ENCODE measurements at regions not wholly inside any gene's neighbourhood (a gene's known extent, or its start where the extent isn't known, plus 50 kb on each side); places are given as distances from the start of the nearest gene placed in this dataset.

GRCh38 chr4:119835613-119835910, 207.0 kb upstream of the PDE5A start:
- H3K4me3 ChIP-seq (ENCODE audit: low read length in 2 of 2) = no peak overlapping the region
- DNase-seq (ENCODE audit: low spot score) = no peak

GRCh38 chr4:119834906-119835612, 206.5 kb upstream of the PDE5A start:
- no peak overlapping the region for H4K8ac ChIP-seq (ENCODE audit: low read depth, low read length)
- no peak overlapping the region for H3K27ac ChIP-seq (replicated peaks; ENCODE audit: low read length)
- no peak overlapping the region for H3K9ac ChIP-seq (ENCODE audit: low read depth, low read length, poor library complexity)
- no peak overlapping the region for H2BK15ac ChIP-seq (ENCODE audit: low read length)
- H2BK5ac ChIP-seq (ENCODE audit: low read length) = no peak overlapping the region
- no peak overlapping the region for H2BK12ac ChIP-seq (ENCODE audit: low read length)
- no peak overlapping the region for H2BK120ac ChIP-seq (ENCODE audit: low read depth, low read length)
- no peaks in the 10 kb centered on the region for H3K9me3 ChIP-seq (replicated peaks in 1 of 2; ENCODE audit: control insufficient read depth in 2 of 2, insufficient read depth in 1 of 2, low read depth in 1 of 2, low read length in 2 of 2)
- WGBS, 2 donors (ENCODE audit: extremely low coverage in 2 of 2, insufficient read length in 2 of 2, insufficient replicate concordance in 1 of 2) = no CpG with 5 or more reads among the region's 3 CpGs
- H3K36me3 ChIP-seq (replicated peaks in 1 of 2; ENCODE audit: control insufficient read depth in 2 of 2, insufficient read depth in 2 of 2, low read length in 2 of 2) = no peaks in the 10 kb centered on the region
- H3K23ac ChIP-seq (ENCODE audit: low read depth, low read length, poor library complexity) = no peak overlapping the region
- H3K79me1 ChIP-seq (ENCODE audit: low read depth, low read length) = no peaks in the 10 kb centered on the region
- H3K4me3 ChIP-seq (ENCODE audit: low read length in 2 of 2) = no peak overlapping the region
- no peaks in the 10 kb centered on the region for H3K27me3 ChIP-seq (ENCODE audit: control insufficient read depth in 3 of 3, insufficient read depth in 3 of 3, low read depth in 1 of 3, low read length in 3 of 3)
- H2AK5ac ChIP-seq (ENCODE audit: low read depth, low read length) = no peak overlapping the region
- H2AFZ ChIP-seq (ENCODE audit: low read length) = no peak overlapping the region
- no peak for DNase-seq (ENCODE audit: low spot score)
- no peak overlapping the region for H3K18ac ChIP-seq (ENCODE audit: low read length)
- no peaks in the 10 kb centered on the region for H3K4me1 ChIP-seq (ENCODE audit: control insufficient read depth in 2 of 2, insufficient read depth in 1 of 2, low read depth in 1 of 2, low read length in 2 of 2)
- no peak overlapping the region for H3K4me2 ChIP-seq (ENCODE audit: insufficient read depth, low read length, poor library complexity, severe bottlenecking)
- H4K91ac ChIP-seq (ENCODE audit: low read depth, low read length, poor library complexity) = no peak overlapping the region
- no peak overlapping the region for H3K14ac ChIP-seq (ENCODE audit: low read length)
- no peak overlapping the region for H3K4ac ChIP-seq (ENCODE audit: low read length)

More at GRCh38 chr4:119835613-119835910, 207.0 kb upstream of the PDE5A start:
- Histone ChIP-seq H3K4me2 (ENCODE audit: insufficient read depth, low read length, poor library complexity, severe bottlenecking) (no peak overlapping the region), H3K27me3 (ENCODE audit: control insufficient read depth in 3 of 3, insufficient read depth in 3 of 3, low read depth in 1 of 3, low read length in 3 of 3) (no peaks in the 10 kb centered on the region), H2BK5ac (ENCODE audit: low read length) (no peak overlapping the region), H3K23ac (ENCODE audit: low read depth, low read length, poor library complexity) (no peak overlapping the region), H3K9me3 (replicated peaks in 1 of 2; ENCODE audit: control insufficient read depth in 2 of 2, insufficient read depth in 1 of 2, low read depth in 1 of 2, low read length in 2 of 2) (no peaks in the 10 kb centered on the region), H2BK120ac (ENCODE audit: low read depth, low read length) (no peak overlapping the region), H3K27ac (replicated peaks; ENCODE audit: low read length) (no peak overlapping the region), H3K4ac (ENCODE audit: low read length) (no peak overlapping the region), H2BK15ac (ENCODE audit: low read length) (no peak overlapping the region), H3K79me1 (ENCODE audit: low read depth, low read length) (no peaks in the 10 kb centered on the region), H3K4me1 (ENCODE audit: control insufficient read depth in 2 of 2, insufficient read depth in 1 of 2, low read depth in 1 of 2, low read length in 2 of 2) (no peaks in the 10 kb centered on the region), H3K36me3 (replicated peaks in 1 of 2; ENCODE audit: control insufficient read depth in 2 of 2, insufficient read depth in 2 of 2, low read length in 2 of 2) (no peaks in the 10 kb centered on the region), H4K91ac (ENCODE audit: low read depth, low read length, poor library complexity) (no peak overlapping the region), H3K9ac (ENCODE audit: low read depth, low read length, poor library complexity) (no peak overlapping the region), H2AK5ac (ENCODE audit: low read depth, low read length) (no peak overlapping the region), H4K8ac (ENCODE audit: low read depth, low read length) (no peak overlapping the region), H3K14ac (ENCODE audit: low read length) (no peak overlapping the region), H2AFZ (ENCODE audit: low read length) (no peak overlapping the region), H3K18ac (ENCODE audit: low read length) (no peak overlapping the region), H2BK12ac (ENCODE audit: low read length) (no peak overlapping the region)
- no CpG with 5 or more reads among the region's 1 CpG for WGBS, 2 donors (ENCODE audit: extremely low coverage in 2 of 2, insufficient read length in 2 of 2, insufficient replicate concordance in 1 of 2)

GRCh38 chr4:119833611-119834010, 205.0 kb upstream of the PDE5A start:
- Histone ChIP-seq H2BK5ac (ENCODE audit: low read length) (no peak overlapping the region), H3K27me3 (ENCODE audit: control insufficient read depth in 3 of 3, insufficient read depth in 3 of 3, low read depth in 1 of 3, low read length in 3 of 3) (no peaks in the 10 kb centered on the region), H3K79me1 (ENCODE audit: low read depth, low read length) (no peaks in the 10 kb centered on the region), H3K9ac (ENCODE audit: low read depth, low read length, poor library complexity) (no peak overlapping the region), H3K4ac (ENCODE audit: low read length) (no peak overlapping the region), H3K4me1 (ENCODE audit: control insufficient read depth in 2 of 2, insufficient read depth in 1 of 2, low read depth in 1 of 2, low read length in 2 of 2) (no peaks in the 10 kb centered on the region), H3K14ac (ENCODE audit: low read length) (no peak overlapping the region), H3K23ac (ENCODE audit: low read depth, low read length, poor library complexity) (no peak overlapping the region), H2BK120ac (ENCODE audit: low read depth, low read length) (no peak overlapping the region), H4K91ac (ENCODE audit: low read depth, low read length, poor library complexity) (no peak overlapping the region), H2BK12ac (ENCODE audit: low read length) (no peak overlapping the region), H3K18ac (ENCODE audit: low read length) (no peak overlapping the region), H3K4me3 (ENCODE audit: low read length in 2 of 2) (no peak overlapping the region), H3K4me2 (ENCODE audit: insufficient read depth, low read length, poor library complexity, severe bottlenecking) (no peak overlapping the region), H2AFZ (ENCODE audit: low read length) (no peak overlapping the region), H4K8ac (ENCODE audit: low read depth, low read length) (no peak overlapping the region), H3K9me3 (replicated peaks in 1 of 2; ENCODE audit: control insufficient read depth in 2 of 2, insufficient read depth in 1 of 2, low read depth in 1 of 2, low read length in 2 of 2) (no peaks in the 10 kb centered on the region), H2AK5ac (ENCODE audit: low read depth, low read length) (no peak overlapping the region), H3K36me3 (replicated peaks in 1 of 2; ENCODE audit: control insufficient read depth in 2 of 2, insufficient read depth in 2 of 2, low read length in 2 of 2) (no peaks in the 10 kb centered on the region), H2BK15ac (ENCODE audit: low read length) (no peak overlapping the region), H3K27ac (replicated peaks; ENCODE audit: low read length) (no peak overlapping the region)
- no CpG with 5 or more reads among the region's 4 CpGs for WGBS, 2 donors (ENCODE audit: extremely low coverage in 2 of 2, insufficient read length in 2 of 2, insufficient replicate concordance in 1 of 2)
- DNase-seq (ENCODE audit: low spot score) = no peak

GRCh38 chr4:119832776-119833175, 204.2 kb upstream of the PDE5A start:
- Histone ChIP-seq H2AFZ (ENCODE audit: low read length) (no peak overlapping the region), H3K14ac (ENCODE audit: low read length) (no peak overlapping the region), H4K8ac (ENCODE audit: low read depth, low read length) (no peak overlapping the region), H2BK5ac (ENCODE audit: low read length) (no peak overlapping the region), H3K27me3 (ENCODE audit: control insufficient read depth in 3 of 3, insufficient read depth in 3 of 3, low read depth in 1 of 3, low read length in 3 of 3) (no peaks in the 10 kb centered on the region), H3K27ac (replicated peaks; ENCODE audit: low read length) (no peak overlapping the region), H3K79me1 (ENCODE audit: low read depth, low read length) (no peaks in the 10 kb centered on the region), H2BK12ac (ENCODE audit: low read length) (no peak overlapping the region), H2AK5ac (ENCODE audit: low read depth, low read length) (no peak overlapping the region), H3K4me1 (ENCODE audit: control insufficient read depth in 2 of 2, insufficient read depth in 1 of 2, low read depth in 1 of 2, low read length in 2 of 2) (no peaks in the 10 kb centered on the region), H3K23ac (ENCODE audit: low read depth, low read length, poor library complexity) (no peak overlapping the region), H2BK120ac (ENCODE audit: low read depth, low read length) (no peak overlapping the region), H3K9me3 (replicated peaks in 1 of 2; ENCODE audit: control insufficient read depth in 2 of 2, insufficient read depth in 1 of 2, low read depth in 1 of 2, low read length in 2 of 2) (no peaks in the 10 kb centered on the region), H2BK15ac (ENCODE audit: low read length) (no peak overlapping the region), H3K9ac (ENCODE audit: low read depth, low read length, poor library complexity) (no peak overlapping the region), H3K4ac (ENCODE audit: low read length) (no peak overlapping the region), H3K36me3 (replicated peaks in 1 of 2; ENCODE audit: control insufficient read depth in 2 of 2, insufficient read depth in 2 of 2, low read length in 2 of 2) (no peaks in the 10 kb centered on the region), H4K91ac (ENCODE audit: low read depth, low read length, poor library complexity) (no peak overlapping the region), H3K18ac (ENCODE audit: low read length) (no peak overlapping the region), H3K4me3 (ENCODE audit: low read length in 2 of 2) (no peak overlapping the region), H3K4me2 (ENCODE audit: insufficient read depth, low read length, poor library complexity, severe bottlenecking) (no peak overlapping the region)
- no peak for DNase-seq (ENCODE audit: low spot score)
- no CpG with 5 or more reads among the region's 2 CpGs for WGBS, 2 donors (ENCODE audit: extremely low coverage in 2 of 2, insufficient read length in 2 of 2, insufficient replicate concordance in 1 of 2)
